ENCODE measurements at regions not wholly inside any gene's neighbourhood (a gene's known extent, or its start where the extent isn't known, plus 50 kb on each side); places are given as distances from the start of the nearest gene placed in this dataset.

- H3K4me3 ChIP-seq (ENCODE audit: low read depth, low read length) = no peak overlapping the region
- no peak for DNase-seq (ENCODE audit: low read depth)
- TF ChIP-seq CTCF (IDR thresholded peaks at IDR 0.05; ENCODE audit: insufficient read depth, low read depth, low read length, missing control alignments) = no peak
These were observed 954.6 kb upstream of the MANEA start for GRCh38 chr6:94622783-94623182.

- no peak for DNase-seq (ENCODE audit: low read depth)
- H3K4me3 ChIP-seq (ENCODE audit: low read depth, low read length) = no peak overlapping the region
- no peak for TF ChIP-seq CTCF (IDR thresholded peaks at IDR 0.05; ENCODE audit: insufficient read depth, low read depth, low read length, missing control alignments)
These were observed 976.7 kb upstream of the MANEA start for GRCh38 chr6:94600636-94601035.

GRCh38 chr6:94597487-94597886 is 979.8 kb upstream of the MANEA start:
- H3K4me3 ChIP-seq (ENCODE audit: low read depth, low read length) = no peak overlapping the region
- TF ChIP-seq CTCF (IDR thresholded peaks at IDR 0.05; ENCODE audit: insufficient read depth, low read depth, low read length, missing control alignments) = no peak
- no peak for DNase-seq (ENCODE audit: low read depth)

- no peak for DNase-seq (ENCODE audit: low read depth)
- H3K4me3 ChIP-seq (ENCODE audit: low read depth, low read length) = no peak overlapping the region
- no peak for TF ChIP-seq CTCF (IDR thresholded peaks at IDR 0.05; ENCODE audit: insufficient read depth, low read depth, low read length, missing control alignments)
These were observed 986.9 kb upstream of the MANEA start for GRCh38 chr6:94590416-94590815.

- no peak overlapping the region for H3K4me3 ChIP-seq (ENCODE audit: low read depth, low read length)
- TF ChIP-seq CTCF (IDR thresholded peaks at IDR 0.05; ENCODE audit: insufficient read depth, low read depth, low read length, missing control alignments) = no peak
- DNase-seq (ENCODE audit: low read depth) = no peak
These were observed 989.0 kb upstream of the MANEA start for GRCh38 chr6:94588301-94588700.

- H3K4me3 ChIP-seq (ENCODE audit: low read depth, low read length) = no peak overlapping the region
- no peak for TF ChIP-seq CTCF (IDR thresholded peaks at IDR 0.05; ENCODE audit: insufficient read depth, low read depth, low read length, missing control alignments)
- DNase-seq (ENCODE audit: low read depth) = no peak
These were observed 993.1 kb upstream of the MANEA start for GRCh38 chr6:94584211-94584610.

- no peak overlapping the region for H3K4me3 ChIP-seq (ENCODE audit: low read depth, low read length)
- no peak for DNase-seq (ENCODE audit: low read depth)
- no peak for TF ChIP-seq CTCF (IDR thresholded peaks at IDR 0.05; ENCODE audit: insufficient read depth, low read depth, low read length, missing control alignments)
These were observed 1006.8 kb upstream of the MANEA start for GRCh38 chr6:94570581-94570980.
